ENCODE measurements at regions not wholly inside any gene's neighbourhood (a gene's known extent, or its start where the extent isn't known, plus 50 kb on each side); places are given as distances from the start of the nearest gene placed in this dataset.

- Histone ChIP-seq H3K9me3 (no peaks in the 10 kb centered on the region), H3K4me3 (no peak overlapping the region), H3K36me3 (no peaks in the 10 kb centered on the region), H3K27me3 (no peaks in the 10 kb centered on the region), H3K4me1 (peaks cover 5 to 7% of the 10 kb centered on the region in 2 donors), H3K27ac (no peak overlapping the region)
- TF ChIP-seq CTCF (IDR thresholded peaks at IDR 0.05 in 4 of 5, conservative IDR thresholded peaks at IDR 0.05 in 1 of 5) (no peak), POLR2A (IDR thresholded peaks at IDR 0.05) (no peak)
- intact Hi-C loops (cut with DNase I; ENCODE audit: low total_unique reads) (no loop called here), in situ Hi-C loops (cut with MboI; ENCODE audit: low sequenced_read_pairs in 4 of 4) (loop anchor here in 1 of 4 donors (10.0 kb wide), 1 partner anchor 64 kb away; no protein-coding TSS in a partner anchor)
- ATAC-seq = no peak
- no peak for DNase-seq
Measured at GRCh38 chr1:119220991-119221390, 80.5 kb upstream of the WARS2 start.

GRCh38 chr1:119222271-119222670 lies 81.8 kb upstream of the WARS2 start:
- intact Hi-C loops (cut with DNase I; ENCODE audit: low total_unique reads) = no loop called here
- Histone ChIP-seq H3K9me3 (no peaks in the 10 kb centered on the region), H3K27ac (no peak overlapping the region), H3K36me3 (no peaks in the 10 kb centered on the region), H3K4me3 (no peak overlapping the region), H3K27me3 (no peaks in the 10 kb centered on the region), H3K4me1 (peaks cover 15 to 18% of the 10 kb centered on the region in 2 donors)
- in situ Hi-C loops (cut with MboI; ENCODE audit: low sequenced_read_pairs in 4 of 4) = loop anchor here in 1 of 4 donors (10.0 kb wide), 1 partner anchor 63 kb away; no protein-coding TSS in a partner anchor
- TF ChIP-seq POLR2A (IDR thresholded peaks at IDR 0.05) (no peak), CTCF (IDR thresholded peaks at IDR 0.05 in 4 of 5, conservative IDR thresholded peaks at IDR 0.05 in 1 of 5) (no peak)
- no peak for ATAC-seq
- no peak for DNase-seq

- no peaks in the 10 kb centered on the region for H3K27me3 ChIP-seq
- no peak overlapping the region for H3K4me3 ChIP-seq
- H3K4me1 ChIP-seq = peaks cover 15 to 21% of the 10 kb centered on the region in 2 donors
- ATAC-seq (no peak), DNase-seq (no peak)
- no peaks in the 10 kb centered on the region for H3K36me3 ChIP-seq
- no peaks in the 10 kb centered on the region for H3K9me3 ChIP-seq
- TF ChIP-seq POLR2A (IDR thresholded peaks at IDR 0.05) (no peak), CTCF (IDR thresholded peaks at IDR 0.05 in 4 of 5, conservative IDR thresholded peaks at IDR 0.05 in 1 of 5) (no peak)
- no peak overlapping the region for H3K27ac ChIP-seq
- in situ Hi-C loops (cut with MboI; ENCODE audit: low sequenced_read_pairs in 4 of 4) (loop anchor here in 1 of 4 donors (10.0 kb wide), 1 partner anchor 60 kb away; no protein-coding TSS in a partner anchor), intact Hi-C loops (cut with DNase I; ENCODE audit: low total_unique reads) (no loop called here)
Measured at GRCh38 chr1:119225265-119225664, 84.8 kb upstream of the WARS2 start.

GRCh38 chr1:119225831-119226230 lies 85.4 kb upstream of the WARS2 start:
- Histone ChIP-seq H3K27ac (no peak overlapping the region), H3K36me3 (no peaks in the 10 kb centered on the region), H3K4me1 (peaks cover 15 to 21% of the 10 kb centered on the region in 2 donors), H3K4me3 (no peak overlapping the region), H3K9me3 (no peaks in the 10 kb centered on the region), H3K27me3 (no peaks in the 10 kb centered on the region)
- in situ Hi-C loops (cut with MboI; ENCODE audit: low sequenced_read_pairs in 4 of 4) (loop anchor here in 1 of 4 donors (10.0 kb wide), 1 partner anchor 59 kb away; no protein-coding TSS in a partner anchor), intact Hi-C loops (cut with DNase I; ENCODE audit: low total_unique reads) (no loop called here)
- ATAC-seq (no peak), DNase-seq (no peak)
- no peak for TF ChIP-seq POLR2A (IDR thresholded peaks at IDR 0.05)
- TF ChIP-seq CTCF (IDR thresholded peaks at IDR 0.05 in 4 of 5, conservative IDR thresholded peaks at IDR 0.05 in 1 of 5) = peak in 2 of 5 experiments; percentile 16 to 24

- no peak for TF ChIP-seq CTCF (IDR thresholded peaks at IDR 0.05 in 4 of 5, conservative IDR thresholded peaks at IDR 0.05 in 1 of 5)
- TF ChIP-seq POLR2A (IDR thresholded peaks at IDR 0.05) = no peak
- no peak overlapping the region for H3K4me3 ChIP-seq
- no peaks in the 10 kb centered on the region for H3K36me3 ChIP-seq
- ATAC-seq = no peak
- H3K27me3 ChIP-seq = no peaks in the 10 kb centered on the region
- peaks cover 15 to 21% of the 10 kb centered on the region in 2 donors for H3K4me1 ChIP-seq
- no peak for DNase-seq
- in situ Hi-C loops (cut with MboI; ENCODE audit: low sequenced_read_pairs in 4 of 4) (loop anchor here in 1 of 4 donors (10.0 kb wide), 1 partner anchor 58 kb away; no protein-coding TSS in a partner anchor), intact Hi-C loops (cut with DNase I; ENCODE audit: low total_unique reads) (no loop called here)
- no peak overlapping the region for H3K27ac ChIP-seq
- no peaks in the 10 kb centered on the region for H3K9me3 ChIP-seq
Measured at GRCh38 chr1:119226321-119226720, 85.9 kb upstream of the WARS2 start.

Measured in gastrocnemius medialis (tissue), 4 donors.